ENCODE measurements at regions not wholly inside any gene's neighbourhood (a gene's known extent, or its start where the extent isn't known, plus 50 kb on each side); places are given as distances from the start of the nearest gene placed in this dataset.

DNA sequence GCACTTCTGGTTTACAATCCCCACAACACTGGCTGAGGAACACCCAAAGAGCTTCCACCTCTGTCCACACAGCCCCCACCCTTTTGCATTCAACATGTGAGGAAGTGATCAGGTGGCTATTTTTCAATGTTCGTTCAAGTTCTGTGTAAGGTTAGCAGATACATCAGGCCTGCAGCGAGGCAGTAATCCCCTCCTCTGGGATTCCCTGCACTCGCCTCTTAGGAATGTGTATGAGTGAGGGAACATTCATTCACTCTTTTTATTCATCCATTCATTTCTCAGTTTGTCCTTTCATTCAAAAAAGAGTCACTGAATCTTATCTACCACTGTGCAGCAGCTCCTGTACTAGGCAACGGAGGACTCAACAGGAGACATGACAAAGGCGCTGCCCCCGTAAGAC is 236.4 kb upstream of the PRDM1 start:
- Histone ChIP-seq H3K4me1 (peaks cover 22% of the 10 kb centered on the region), H2AFZ (replicated peaks) (no peak overlapping the region), H3K36me3 (no peaks in the 10 kb centered on the region), H3K79me2 (ENCODE audit: low read depth) (no peaks in the 10 kb centered on the region), H3F3A (ENCODE audit: low read depth) (peaks cover 21% of the 10 kb centered on the region), H3K27me3 (no peaks in the 10 kb centered on the region), H3K4me3 (no peak overlapping the region), H3K9me3 (ENCODE audit: low read depth) (no peaks in the 10 kb centered on the region), H3K27ac (no peak overlapping the region), H4K20me1 (ENCODE audit: low read depth) (peaks cover 5% of the 10 kb centered on the region), H3K4me2 (no peak overlapping the region), H3K9ac (no peak overlapping the region)
- peak; percentile 16 for DNase-seq (ENCODE audit: low spot score)
- H3K36me3 Mint-ChIP-seq = no peaks in the 10 kb centered on the region
- no peaks in the 10 kb centered on the region for H3K9me3 Mint-ChIP-seq
- peaks cover 9% of the 10 kb centered on the region for H3K27me3 Mint-ChIP-seq (ENCODE audit: insufficient read depth, low read depth)
- TF ChIP-seq EZH2 (IDR thresholded peaks at IDR 0.05) = no peak
- TF ChIP-seq, protein P1, sequence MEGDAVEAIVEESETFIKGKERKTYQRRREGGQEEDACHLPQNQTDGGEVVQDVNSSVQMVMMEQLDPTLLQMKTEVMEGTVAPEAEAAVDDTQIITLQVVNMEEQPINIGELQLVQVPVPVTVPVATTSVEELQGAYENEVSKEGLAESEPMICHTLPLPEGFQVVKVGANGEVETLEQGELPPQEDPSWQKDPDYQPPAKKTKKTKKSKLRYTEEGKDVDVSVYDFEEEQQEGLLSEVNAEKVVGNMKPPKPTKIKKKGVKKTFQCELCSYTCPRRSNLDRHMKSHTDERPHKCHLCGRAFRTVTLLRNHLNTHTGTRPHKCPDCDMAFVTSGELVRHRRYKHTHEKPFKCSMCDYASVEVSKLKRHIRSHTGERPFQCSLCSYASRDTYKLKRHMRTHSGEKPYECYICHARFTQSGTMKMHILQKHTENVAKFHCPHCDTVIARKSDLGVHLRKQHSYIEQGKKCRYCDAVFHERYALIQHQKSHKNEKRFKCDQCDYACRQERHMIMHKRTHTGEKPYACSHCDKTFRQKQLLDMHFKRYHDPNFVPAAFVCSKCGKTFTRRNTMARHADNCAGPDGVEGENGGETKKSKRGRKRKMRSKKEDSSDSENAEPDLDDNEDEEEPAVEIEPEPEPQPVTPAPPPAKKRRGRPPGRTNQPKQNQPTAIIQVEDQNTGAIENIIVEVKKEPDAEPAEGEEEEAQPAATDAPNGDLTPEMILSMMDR (IDR thresholded peaks at IDR 0.05) = no peak
- TF ChIP-seq EZH2phosphoT487 (IDR thresholded peaks at IDR 0.05) = no peak
- H3K27ac Mint-ChIP-seq = no peak overlapping the region
- H3K4me3 Mint-ChIP-seq = no peak overlapping the region
- peaks cover 24% of the 10 kb centered on the region for H3K4me1 Mint-ChIP-seq

DNA sequence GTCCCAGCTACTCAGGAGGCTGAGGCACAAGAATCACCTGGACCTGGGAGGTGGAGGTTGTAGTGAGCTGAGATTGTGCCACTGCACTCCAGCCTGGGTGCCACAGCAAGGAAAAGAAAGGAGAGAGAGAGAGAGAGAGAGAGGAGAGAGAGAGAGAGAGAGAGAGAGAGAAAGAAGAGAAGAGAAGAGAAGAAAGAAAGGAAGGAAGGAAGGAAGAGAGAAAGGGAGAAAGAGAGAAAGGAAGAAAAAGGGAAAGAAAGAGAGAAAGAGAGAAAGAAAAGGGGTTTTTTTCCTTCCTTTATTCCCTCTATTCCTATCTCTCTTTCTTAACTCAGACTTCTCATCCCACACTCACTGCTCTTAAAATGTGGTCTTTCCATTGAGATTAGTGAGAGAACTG is 238.7 kb upstream of the PRDM1 start:
- peaks cover 11% of the 10 kb centered on the region for H3K27me3 Mint-ChIP-seq (ENCODE audit: insufficient read depth, low read depth)
- H3K4me2 ChIP-seq = no peak overlapping the region
- no peak overlapping the region for H2AFZ ChIP-seq (replicated peaks)
- TF ChIP-seq EZH2 (IDR thresholded peaks at IDR 0.05) = no peak
- TF ChIP-seq, protein P1 (IDR thresholded peaks at IDR 0.05) = no peak
- TF ChIP-seq EZH2phosphoT487 (IDR thresholded peaks at IDR 0.05) = no peak
- H3K4me3 Mint-ChIP-seq = no peak overlapping the region
- H3K27ac ChIP-seq = no peak overlapping the region
- peaks cover 33% of the 10 kb centered on the region for H3K4me1 Mint-ChIP-seq
- peaks cover 5% of the 10 kb centered on the region for H3K9me3 Mint-ChIP-seq
- no peaks in the 10 kb centered on the region for H3K79me2 ChIP-seq (ENCODE audit: low read depth)
- H3K27ac Mint-ChIP-seq = no peak overlapping the region
- H3F3A ChIP-seq (ENCODE audit: low read depth) = peaks cover 21% of the 10 kb centered on the region
- H3K9ac ChIP-seq = no peak overlapping the region
- H3K36me3 Mint-ChIP-seq = no peaks in the 10 kb centered on the region
- H3K9me3 ChIP-seq (ENCODE audit: low read depth) = no peaks in the 10 kb centered on the region
- DNase-seq (ENCODE audit: low spot score) = no peak
- no peaks in the 10 kb centered on the region for H3K36me3 ChIP-seq
- H3K4me3 ChIP-seq = no peak overlapping the region
- peaks cover 29% of the 10 kb centered on the region for H3K4me1 ChIP-seq
- H3K27me3 ChIP-seq = no peaks in the 10 kb centered on the region
- peaks cover 5% of the 10 kb centered on the region for H4K20me1 ChIP-seq (ENCODE audit: low read depth)

DNA sequence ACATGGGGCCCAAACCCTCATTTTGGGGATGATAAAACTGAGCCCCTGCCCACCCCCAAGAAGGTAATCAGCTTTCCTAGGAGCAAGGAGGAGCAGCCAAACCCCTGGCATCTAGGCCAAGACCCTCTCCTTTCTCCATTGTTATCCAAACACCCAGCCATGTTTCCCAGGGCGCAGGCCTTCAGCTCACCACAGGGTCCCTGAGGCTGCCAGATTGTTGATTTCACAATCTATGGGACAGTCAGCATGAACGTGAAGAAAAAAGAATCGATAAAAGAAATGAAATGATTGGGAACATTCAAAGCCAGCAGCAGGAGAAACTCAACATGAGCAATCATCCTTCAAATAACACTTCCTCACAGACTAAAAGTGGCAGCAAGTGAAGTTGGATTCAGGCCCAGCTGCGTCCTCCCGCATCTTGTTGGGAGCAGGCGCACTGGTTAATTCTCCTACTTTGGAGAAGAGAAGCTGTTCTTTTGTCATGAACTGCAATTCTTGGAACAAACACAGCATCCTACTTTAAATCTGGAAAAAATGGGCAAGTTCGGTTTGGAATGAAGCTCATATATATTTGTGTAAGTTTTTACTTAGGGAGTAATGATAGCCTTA is 241.8 kb upstream of the PRDM1 start:
- no peaks in the 10 kb centered on the region for H4K20me1 ChIP-seq (ENCODE audit: low read depth)
- H3K4me1 Mint-ChIP-seq = peaks cover 9% of the 10 kb centered on the region
- no peak overlapping the region for H3K4me2 ChIP-seq
- no peak for DNase-seq (ENCODE audit: low spot score)
- H3K4me3 Mint-ChIP-seq = no peak overlapping the region
- H3K27ac Mint-ChIP-seq = peak overlapping the region; percentile 83
- H3K9me3 ChIP-seq (ENCODE audit: low read depth) = no peaks in the 10 kb centered on the region
- H3F3A ChIP-seq (ENCODE audit: low read depth) = no peaks in the 10 kb centered on the region
- no peak overlapping the region for H3K9ac ChIP-seq
- no peak overlapping the region for H3K27ac ChIP-seq
- TF ChIP-seq, protein P1 (IDR thresholded peaks at IDR 0.05) = no peak
- no peak for TF ChIP-seq EZH2 (IDR thresholded peaks at IDR 0.05)
- no peak for TF ChIP-seq EZH2phosphoT487 (IDR thresholded peaks at IDR 0.05)
- no peaks in the 10 kb centered on the region for H3K36me3 Mint-ChIP-seq
- no peaks in the 10 kb centered on the region for H3K36me3 ChIP-seq
- H3K9me3 Mint-ChIP-seq = peaks cover 5% of the 10 kb centered on the region
- H3K4me3 ChIP-seq = no peak overlapping the region
- H3K79me2 ChIP-seq (ENCODE audit: low read depth) = no peaks in the 10 kb centered on the region
- peak overlapping the region; percentile 70 for H2AFZ ChIP-seq (replicated peaks)
- no peaks in the 10 kb centered on the region for H3K27me3 ChIP-seq
- H3K27me3 Mint-ChIP-seq (ENCODE audit: insufficient read depth, low read depth) = peaks cover 8% of the 10 kb centered on the region
- H3K4me1 ChIP-seq = peaks cover 6% of the 10 kb centered on the region

All from neural progenitor cell (in vitro differentiated cells).